ENCODE measurements at regions not wholly inside any gene's neighbourhood (a gene's known extent, or its start where the extent isn't known, plus 50 kb on each side); places are given as distances from the start of the nearest gene placed in this dataset.

DNA sequence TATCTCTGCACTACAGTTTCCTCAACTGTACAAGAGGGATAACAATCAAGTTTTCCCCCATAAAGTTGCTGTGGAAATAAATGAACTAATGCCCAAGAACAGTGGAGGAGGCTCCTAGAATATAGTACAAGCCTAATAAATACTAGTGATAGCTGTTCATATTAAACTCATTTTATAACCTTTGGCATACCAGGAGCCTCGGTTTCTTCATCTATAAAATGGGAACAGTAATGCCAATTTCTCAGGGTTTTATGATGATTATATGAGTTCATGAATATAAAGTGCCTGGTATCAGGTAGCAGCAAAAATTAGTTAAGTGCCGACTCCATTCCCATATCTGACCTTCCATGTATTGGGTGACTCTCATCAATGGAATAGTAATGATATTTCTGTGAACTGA is 311.1 kb upstream of the MAF start:
- Histone ChIP-seq H3K4me1 (ENCODE audit: control insufficient read depth in 1 of 2, insufficient read depth in 2 of 2, low read length in 2 of 2) (no peaks in the 10 kb centered on the region), H3K9me3 (ENCODE audit: insufficient read depth, low read depth, low read length) (no peaks in the 10 kb centered on the region), H3K27ac (ENCODE audit: low read depth, low read length) (no peak overlapping the region), H2BK5ac (ENCODE audit: low read depth, low read length, poor library complexity) (no peak overlapping the region), H2BK12ac (ENCODE audit: low read length) (no peak overlapping the region), H3K36me3 (ENCODE audit: control insufficient read depth in 1 of 2, insufficient read depth in 2 of 2, low read length in 2 of 2) (no peaks in the 10 kb centered on the region), H3K23ac (ENCODE audit: low read length) (no peak overlapping the region), H2AFZ (ENCODE audit: insufficient read depth, low read length, poor library complexity) (no peak overlapping the region), H4K8ac (ENCODE audit: low read depth, low read length) (no peak overlapping the region), H3K79me2 (ENCODE audit: control insufficient read depth, insufficient read depth, low read length, poor library complexity) (no peaks in the 10 kb centered on the region), H4K12ac (ENCODE audit: low read depth, low read length) (no peak overlapping the region), H3K14ac (ENCODE audit: low read length) (no peak overlapping the region), H4K91ac (ENCODE audit: low read depth, low read length) (no peak overlapping the region), H3K4ac (ENCODE audit: low read depth, low read length) (no peak overlapping the region), H3K27me3 (ENCODE audit: insufficient read depth, low read length) (no peaks in the 10 kb centered on the region), H3K79me1 (ENCODE audit: low read length) (no peaks in the 10 kb centered on the region), H2BK120ac (ENCODE audit: insufficient read depth, low read length, poor library complexity) (no peak overlapping the region), H2AK5ac (ENCODE audit: low read length) (no peak overlapping the region), H3K4me3 (ENCODE audit: low read depth, low read length) (no peak overlapping the region), H3K9ac (ENCODE audit: low read length) (no peak overlapping the region), H3K18ac (ENCODE audit: low read length) (no peak overlapping the region), H3K4me2 (ENCODE audit: low read length) (no peak overlapping the region)
- no CpG with 5 or more reads among the region's 2 CpGs for WGBS (ENCODE audit: extremely low coverage, insufficient coverage, insufficient read length)
- no peak for DNase-seq

DNA sequence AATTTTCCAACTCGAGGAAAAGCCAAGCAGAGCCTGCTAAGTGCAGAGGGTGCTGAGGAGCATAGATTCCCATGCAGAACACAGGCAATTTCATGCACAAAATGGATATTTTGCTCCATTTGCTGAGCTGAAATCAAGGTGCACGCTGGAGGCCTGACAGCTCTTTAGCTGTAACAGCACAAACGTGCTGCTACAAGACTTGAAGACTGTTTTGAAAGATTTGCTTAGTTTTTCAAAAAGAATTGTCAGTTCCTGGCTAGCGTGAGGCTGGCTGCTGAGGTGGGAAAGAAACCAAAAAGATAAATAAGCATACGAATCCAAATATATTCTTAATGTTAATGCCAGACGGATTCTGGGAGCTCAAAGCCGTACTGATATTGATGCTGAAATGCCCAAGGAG is 309.0 kb upstream of the MAF start:
- H3K14ac ChIP-seq (ENCODE audit: low read length) = no peak overlapping the region
- no peak overlapping the region for H2AK5ac ChIP-seq (ENCODE audit: low read length)
- H2BK5ac ChIP-seq (ENCODE audit: low read depth, low read length, poor library complexity) = no peak overlapping the region
- H4K12ac ChIP-seq (ENCODE audit: low read depth, low read length) = no peak overlapping the region
- no peak overlapping the region for H3K4me2 ChIP-seq (ENCODE audit: low read length)
- H3K9me3 ChIP-seq (ENCODE audit: insufficient read depth, low read depth, low read length) = no peaks in the 10 kb centered on the region
- H3K36me3 ChIP-seq (ENCODE audit: control insufficient read depth in 1 of 2, insufficient read depth in 2 of 2, low read length in 2 of 2) = no peaks in the 10 kb centered on the region
- H4K8ac ChIP-seq (ENCODE audit: low read depth, low read length) = no peak overlapping the region
- no peak overlapping the region for H3K4me3 ChIP-seq (ENCODE audit: low read depth, low read length)
- no peak overlapping the region for H3K18ac ChIP-seq (ENCODE audit: low read length)
- H3K27me3 ChIP-seq (ENCODE audit: insufficient read depth, low read length) = no peaks in the 10 kb centered on the region
- H2AFZ ChIP-seq (ENCODE audit: insufficient read depth, low read length, poor library complexity) = no peak overlapping the region
- no peak overlapping the region for H4K91ac ChIP-seq (ENCODE audit: low read depth, low read length)
- no peak overlapping the region for H3K27ac ChIP-seq (ENCODE audit: low read depth, low read length)
- no peak overlapping the region for H2BK12ac ChIP-seq (ENCODE audit: low read length)
- no peaks in the 10 kb centered on the region for H3K4me1 ChIP-seq (ENCODE audit: control insufficient read depth in 1 of 2, insufficient read depth in 2 of 2, low read length in 2 of 2)
- no peak for DNase-seq
- H3K9ac ChIP-seq (ENCODE audit: low read length) = no peak overlapping the region
- H3K79me1 ChIP-seq (ENCODE audit: low read length) = no peaks in the 10 kb centered on the region
- no peak overlapping the region for H2BK120ac ChIP-seq (ENCODE audit: insufficient read depth, low read length, poor library complexity)
- WGBS (ENCODE audit: extremely low coverage, insufficient coverage, insufficient read length) = no CpG with 5 or more reads among the region's 7 CpGs
- H3K4ac ChIP-seq (ENCODE audit: low read depth, low read length) = no peak overlapping the region
- no peak overlapping the region for H3K23ac ChIP-seq (ENCODE audit: low read length)
- no peaks in the 10 kb centered on the region for H3K79me2 ChIP-seq (ENCODE audit: control insufficient read depth, insufficient read depth, low read length, poor library complexity)

DNA sequence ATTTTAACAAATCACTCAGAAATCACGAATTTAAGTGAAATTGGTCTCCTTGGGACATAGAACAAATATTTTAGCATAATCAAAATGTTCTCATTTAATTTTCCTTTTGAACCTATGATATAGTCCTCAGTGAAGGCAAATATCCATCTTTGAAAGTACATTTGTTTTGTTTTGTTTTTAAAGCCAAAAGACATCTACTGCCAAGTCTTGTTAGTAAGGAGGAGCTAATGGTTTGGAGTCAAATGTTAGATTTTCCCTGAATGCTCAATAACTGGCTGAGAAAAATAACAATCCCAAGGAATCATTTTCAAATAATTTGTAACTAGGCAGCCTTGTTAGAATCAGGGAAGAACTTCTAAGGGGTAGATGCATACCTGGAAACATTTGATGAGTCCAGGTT is 302.9 kb upstream of the MAF start:
- no peaks in the 10 kb centered on the region for H3K27me3 ChIP-seq (ENCODE audit: insufficient read depth, low read length)
- H3K79me1 ChIP-seq (ENCODE audit: low read length) = no peaks in the 10 kb centered on the region
- no CpG with 5 or more reads among the region's 1 CpG for WGBS (ENCODE audit: extremely low coverage, insufficient coverage, insufficient read length)
- no peaks in the 10 kb centered on the region for H3K9me3 ChIP-seq (ENCODE audit: insufficient read depth, low read depth, low read length)
- H4K8ac ChIP-seq (ENCODE audit: low read depth, low read length) = no peak overlapping the region
- no peak overlapping the region for H2AK5ac ChIP-seq (ENCODE audit: low read length)
- H4K91ac ChIP-seq (ENCODE audit: low read depth, low read length) = no peak overlapping the region
- DNase-seq = no peak
- H3K4me3 ChIP-seq (ENCODE audit: low read depth, low read length) = no peak overlapping the region
- H3K14ac ChIP-seq (ENCODE audit: low read length) = no peak overlapping the region
- H3K4me2 ChIP-seq (ENCODE audit: low read length) = no peak overlapping the region
- H3K9ac ChIP-seq (ENCODE audit: low read length) = no peak overlapping the region
- no peak overlapping the region for H3K27ac ChIP-seq (ENCODE audit: low read depth, low read length)
- no peaks in the 10 kb centered on the region for H3K36me3 ChIP-seq (ENCODE audit: control insufficient read depth in 1 of 2, insufficient read depth in 2 of 2, low read length in 2 of 2)
- no peak overlapping the region for H3K18ac ChIP-seq (ENCODE audit: low read length)
- no peak overlapping the region for H3K23ac ChIP-seq (ENCODE audit: low read length)
- no peak overlapping the region for H2BK12ac ChIP-seq (ENCODE audit: low read length)
- H3K4ac ChIP-seq (ENCODE audit: low read depth, low read length) = no peak overlapping the region
- H2BK120ac ChIP-seq (ENCODE audit: insufficient read depth, low read length, poor library complexity) = no peak overlapping the region
- H3K4me1 ChIP-seq (ENCODE audit: control insufficient read depth in 1 of 2, insufficient read depth in 2 of 2, low read length in 2 of 2) = no peaks in the 10 kb centered on the region
- H4K12ac ChIP-seq (ENCODE audit: low read depth, low read length) = no peak overlapping the region
- H2AFZ ChIP-seq (ENCODE audit: insufficient read depth, low read length, poor library complexity) = no peak overlapping the region
- no peaks in the 10 kb centered on the region for H3K79me2 ChIP-seq (ENCODE audit: control insufficient read depth, insufficient read depth, low read length, poor library complexity)
- no peak overlapping the region for H2BK5ac ChIP-seq (ENCODE audit: low read depth, low read length, poor library complexity)

DNA sequence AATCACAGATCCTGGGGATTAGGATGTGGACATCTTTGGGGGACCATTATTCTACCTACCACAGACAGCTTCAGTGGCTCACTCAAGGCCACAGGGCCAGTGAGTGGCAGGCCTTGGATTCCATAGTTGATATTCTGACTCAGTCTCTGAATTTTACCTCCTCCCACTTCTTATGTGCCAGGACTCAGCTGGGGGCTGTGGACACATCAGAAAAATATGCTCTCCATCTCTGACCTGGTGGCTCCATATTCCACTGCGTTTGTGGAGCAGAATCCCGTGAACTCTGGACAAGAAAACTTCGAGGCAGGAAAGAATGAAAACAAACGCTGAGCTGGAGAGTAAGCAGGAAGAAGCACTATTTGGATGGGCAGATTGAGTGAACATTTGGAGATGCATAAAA is 301.8 kb upstream of the MAF start:
- no peak overlapping the region for H3K14ac ChIP-seq (ENCODE audit: low read length)
- no peaks in the 10 kb centered on the region for H3K27me3 ChIP-seq (ENCODE audit: insufficient read depth, low read length)
- no peaks in the 10 kb centered on the region for H3K79me1 ChIP-seq (ENCODE audit: low read length)
- no peaks in the 10 kb centered on the region for H3K9me3 ChIP-seq (ENCODE audit: insufficient read depth, low read depth, low read length)
- no peak overlapping the region for H3K4ac ChIP-seq (ENCODE audit: low read depth, low read length)
- H3K4me3 ChIP-seq (ENCODE audit: low read depth, low read length) = no peak overlapping the region
- H2BK5ac ChIP-seq (ENCODE audit: low read depth, low read length, poor library complexity) = no peak overlapping the region
- no peak overlapping the region for H2AFZ ChIP-seq (ENCODE audit: insufficient read depth, low read length, poor library complexity)
- no CpG with 5 or more reads among the region's 4 CpGs for WGBS (ENCODE audit: extremely low coverage, insufficient coverage, insufficient read length)
- no peak overlapping the region for H4K91ac ChIP-seq (ENCODE audit: low read depth, low read length)
- peak; percentile 44 to 71 for DNase-seq
- no peak overlapping the region for H3K9ac ChIP-seq (ENCODE audit: low read length)
- no peak overlapping the region for H2BK120ac ChIP-seq (ENCODE audit: insufficient read depth, low read length, poor library complexity)
- no peaks in the 10 kb centered on the region for H3K36me3 ChIP-seq (ENCODE audit: control insufficient read depth in 1 of 2, insufficient read depth in 2 of 2, low read length in 2 of 2)
- no peak overlapping the region for H2AK5ac ChIP-seq (ENCODE audit: low read length)
- no peak overlapping the region for H4K12ac ChIP-seq (ENCODE audit: low read depth, low read length)
- no peaks in the 10 kb centered on the region for H3K79me2 ChIP-seq (ENCODE audit: control insufficient read depth, insufficient read depth, low read length, poor library complexity)
- H2BK12ac ChIP-seq (ENCODE audit: low read length) = no peak overlapping the region
- peaks cover 1 to 2% of the 10 kb centered on the region in 2 experiments for H3K4me1 ChIP-seq (ENCODE audit: control insufficient read depth in 1 of 2, insufficient read depth in 2 of 2, low read length in 2 of 2)
- peak overlapping the region; percentile 43 for H3K23ac ChIP-seq (ENCODE audit: low read length)
- no peak overlapping the region for H3K18ac ChIP-seq (ENCODE audit: low read length)
- H3K27ac ChIP-seq (ENCODE audit: low read depth, low read length) = no peak overlapping the region
- no peak overlapping the region for H3K4me2 ChIP-seq (ENCODE audit: low read length)
- H4K8ac ChIP-seq (ENCODE audit: low read depth, low read length) = no peak overlapping the region

Measured in trophoblast cell (in vitro differentiated cells and primary cell).